HEK293T (cell line): ENCODE measurements at regions not wholly inside any gene's neighbourhood (a gene's known extent, or its start where the extent isn't known, plus 50 kb on each side); places are given as distances from the start of the nearest gene placed in this dataset.

ENCODE experiments used
- ARNT ChIP-seq: fragments of 450-650 bp; IDR thresholded peaks from 2 replicates; pipeline ENCODE4 v1.6.1; 2017; ENCODE audit warnings: mild to moderate bottlenecking
- BHLHE40 ChIP-seq: fragments of 450-650 bp; IDR thresholded peaks from 2 replicates; pipeline ENCODE4 v1.6.1; 2016; ENCODE audit warnings: mild to moderate bottlenecking, moderate library complexity, borderline replicate concordance
- ELF4 ChIP-seq: fragments of 450-650 bp; IDR thresholded peaks from 2 replicates; pipeline ENCODE4 v1.6.1; 2017; ENCODE audit warnings: antibody characterized with exemption
- FOXM1 ChIP-seq: fragments of 450-650 bp; IDR thresholded peaks from 2 replicates; pipeline ENCODE4 v1.6.1; 2017; ENCODE audit warnings: mild to moderate bottlenecking, borderline replicate concordance
- HDGF ChIP-seq: fragments of 450-650 bp; IDR thresholded peaks from 2 replicates; pipeline ENCODE4 v1.6.1; 2017; ENCODE audit warnings: antibody characterized with exemption, borderline replicate concordance
- LEF1 ChIP-seq: fragments of 450-650 bp; IDR thresholded peaks from 2 replicates; pipeline ENCODE4 v1.6.1; 2017; ENCODE audit warnings: mild to moderate bottlenecking, borderline replicate concordance
- NFRKB ChIP-seq: fragments of 450-650 bp; IDR thresholded peaks from 2 replicates; pipeline ENCODE4 v1.6.1; 2016; ENCODE audit warnings: mild to moderate bottlenecking, moderate library complexity
- PKNOX1 ChIP-seq: fragments of 450-650 bp; IDR thresholded peaks from 2 replicates; pipeline ENCODE4 v1.6.1; 2016
- SP1 ChIP-seq: fragments of 450-650 bp; IDR thresholded peaks from 2 replicates; pipeline ENCODE4 v1.6.1; 2017
- SUZ12 ChIP-seq: fragments of 450-650 bp; IDR thresholded peaks from 2 replicates; pipeline ENCODE4 v1.6.1; 2016; ENCODE audit warnings: mild to moderate bottlenecking

GRCh38 chr18:22349317-22349898 is 68.3 kb downstream of the CTAGE1 start:
- TF ChIP-seq SP1, result no peak
- TF ChIP-seq BHLHE40, result no peak
- TF ChIP-seq SUZ12, result no peak
- no peak for TF ChIP-seq NFRKB
- TF ChIP-seq ELF4, result no peak
- no peak for TF ChIP-seq PKNOX1
- no peak for TF ChIP-seq ARNT
- no peak for TF ChIP-seq LEF1
- no peak for TF ChIP-seq HDGF
- no peak for TF ChIP-seq FOXM1
